HEK293 (cell line): ENCODE measurements at regions not wholly inside any gene's neighbourhood (a gene's known extent, or its start where the extent isn't known, plus 50 kb on each side); places are given as distances from the start of the nearest gene placed in this dataset.

Experiments
- ZNF776 ChIP-seq: fragments of 450-650 bp; formaldehyde crosslinking; IDR thresholded peaks from 2 replicates; pipeline ENCODE4 v1.5.0; 2017; ENCODE audit warnings: missing biosample characterization, missing genetic modification characterization, borderline replicate concordance
- TF ChIP-seq, protein P1 (sequence below): fragments of 450-650 bp; formaldehyde crosslinking; IDR thresholded peaks from 2 replicates; pipeline ENCODE4 v1.5.1; 2016; ENCODE audit warnings: missing biosample characterization, missing genetic modification characterization

- TF ChIP-seq, protein P1, sequence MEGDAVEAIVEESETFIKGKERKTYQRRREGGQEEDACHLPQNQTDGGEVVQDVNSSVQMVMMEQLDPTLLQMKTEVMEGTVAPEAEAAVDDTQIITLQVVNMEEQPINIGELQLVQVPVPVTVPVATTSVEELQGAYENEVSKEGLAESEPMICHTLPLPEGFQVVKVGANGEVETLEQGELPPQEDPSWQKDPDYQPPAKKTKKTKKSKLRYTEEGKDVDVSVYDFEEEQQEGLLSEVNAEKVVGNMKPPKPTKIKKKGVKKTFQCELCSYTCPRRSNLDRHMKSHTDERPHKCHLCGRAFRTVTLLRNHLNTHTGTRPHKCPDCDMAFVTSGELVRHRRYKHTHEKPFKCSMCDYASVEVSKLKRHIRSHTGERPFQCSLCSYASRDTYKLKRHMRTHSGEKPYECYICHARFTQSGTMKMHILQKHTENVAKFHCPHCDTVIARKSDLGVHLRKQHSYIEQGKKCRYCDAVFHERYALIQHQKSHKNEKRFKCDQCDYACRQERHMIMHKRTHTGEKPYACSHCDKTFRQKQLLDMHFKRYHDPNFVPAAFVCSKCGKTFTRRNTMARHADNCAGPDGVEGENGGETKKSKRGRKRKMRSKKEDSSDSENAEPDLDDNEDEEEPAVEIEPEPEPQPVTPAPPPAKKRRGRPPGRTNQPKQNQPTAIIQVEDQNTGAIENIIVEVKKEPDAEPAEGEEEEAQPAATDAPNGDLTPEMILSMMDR (tag by site-specific recombination) = no peak
- no peak for TF ChIP-seq ZNF776
Measured at GRCh38 chr5:52466749-52467520, 320.8 kb upstream of the ITGA1 start.
